ENCODE measurements at regions not wholly inside any gene's neighbourhood (a gene's known extent, or its start where the extent isn't known, plus 50 kb on each side); places are given as distances from the start of the nearest gene placed in this dataset.
"Not testable (repeated sequence)": the region's sequence is repeated elsewhere in the genome, so short reads cannot be mapped to it uniquely, and the experiment has no call there.

GRCh38 chr12:63040526-63041220, 105.7 kb upstream of the PPM1H start:
- DNase-seq (ENCODE audit: low spot score) = no peak

DNA sequence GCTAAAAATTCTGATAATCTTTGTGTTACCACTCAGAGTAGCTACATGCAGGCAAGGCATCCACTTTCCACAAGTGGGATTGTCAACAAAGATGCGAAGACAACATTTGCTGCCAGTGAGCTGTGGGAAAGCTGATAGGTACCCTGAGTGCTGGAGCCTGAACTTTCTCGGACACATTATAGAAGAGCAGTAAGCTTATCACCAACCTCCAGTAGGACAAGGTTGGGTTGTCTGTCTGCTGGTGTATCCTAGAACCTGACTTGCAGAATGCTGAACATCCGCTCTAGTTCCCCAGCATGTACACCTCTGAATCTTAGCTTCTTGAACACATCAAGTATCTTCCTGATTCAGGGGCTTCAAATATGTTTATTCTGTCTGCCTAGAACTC, 103.8 kb upstream of the PPM1H start:
- DNase-seq (ENCODE audit: low spot score) = no peak

DNA sequence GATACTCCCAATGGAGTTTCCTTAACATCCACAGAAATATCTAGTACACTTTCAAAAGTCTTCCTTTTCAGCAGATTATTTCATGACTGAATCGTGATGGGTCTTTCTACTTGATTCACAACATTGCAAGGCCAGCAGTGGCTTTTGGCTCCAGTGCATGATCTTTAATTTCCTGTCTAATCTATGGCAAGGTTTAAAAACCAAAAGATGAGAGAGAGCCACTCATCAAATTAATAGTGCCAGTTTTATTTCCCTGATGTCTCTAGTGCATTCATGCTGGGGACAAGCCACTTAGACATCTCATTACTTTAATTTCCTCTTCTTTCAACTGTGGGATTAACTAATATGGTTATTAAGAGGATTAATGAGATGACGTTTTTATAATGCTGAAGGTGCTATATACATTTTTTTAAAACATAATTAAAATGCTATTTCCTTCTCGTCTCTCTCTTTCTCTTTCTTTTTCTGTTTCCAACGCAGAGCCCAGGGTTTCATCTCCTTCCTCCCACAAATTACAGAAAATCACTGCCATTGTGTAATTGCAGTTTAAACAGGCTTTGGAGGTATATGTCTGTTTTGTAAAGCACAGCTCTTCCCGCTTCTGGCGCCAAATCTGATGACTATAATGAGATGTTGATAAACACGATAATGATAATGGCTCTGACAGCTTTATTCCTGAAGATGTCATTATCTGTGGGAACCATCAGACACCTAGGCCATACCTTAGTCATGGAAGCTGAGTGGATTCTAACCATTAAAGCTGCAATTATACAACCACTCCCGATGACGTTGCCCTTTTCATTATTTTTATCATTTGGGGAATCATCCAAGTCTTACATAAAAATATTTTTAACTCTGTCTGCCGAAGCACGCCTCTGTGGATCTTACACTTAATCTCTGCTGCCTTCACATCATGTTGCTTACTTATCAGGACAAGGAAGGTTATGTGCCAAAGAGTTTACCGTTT, 103.1 kb upstream of the PPM1H start:
- DNase-seq (ENCODE audit: low spot score) = no peak

DNA sequence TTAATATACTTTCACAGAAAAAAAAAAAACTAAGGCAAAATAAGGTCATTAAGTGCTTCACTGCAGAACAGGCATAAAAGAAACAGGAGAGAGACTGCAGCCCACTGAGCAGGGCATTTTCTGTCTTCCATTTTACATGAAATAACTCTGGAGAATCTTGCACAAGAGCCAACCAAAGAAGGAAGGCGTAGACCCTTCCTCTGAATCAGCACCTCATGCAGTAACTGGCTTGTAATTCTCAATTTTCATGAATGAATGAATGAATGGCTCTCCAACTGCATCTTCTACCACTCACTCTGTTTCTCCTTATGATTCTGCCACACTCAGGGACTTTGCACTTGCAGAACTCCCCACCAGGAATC, 102.0 kb upstream of the PPM1H start:
- DNase-seq (ENCODE audit: low spot score) = no peak

DNA sequence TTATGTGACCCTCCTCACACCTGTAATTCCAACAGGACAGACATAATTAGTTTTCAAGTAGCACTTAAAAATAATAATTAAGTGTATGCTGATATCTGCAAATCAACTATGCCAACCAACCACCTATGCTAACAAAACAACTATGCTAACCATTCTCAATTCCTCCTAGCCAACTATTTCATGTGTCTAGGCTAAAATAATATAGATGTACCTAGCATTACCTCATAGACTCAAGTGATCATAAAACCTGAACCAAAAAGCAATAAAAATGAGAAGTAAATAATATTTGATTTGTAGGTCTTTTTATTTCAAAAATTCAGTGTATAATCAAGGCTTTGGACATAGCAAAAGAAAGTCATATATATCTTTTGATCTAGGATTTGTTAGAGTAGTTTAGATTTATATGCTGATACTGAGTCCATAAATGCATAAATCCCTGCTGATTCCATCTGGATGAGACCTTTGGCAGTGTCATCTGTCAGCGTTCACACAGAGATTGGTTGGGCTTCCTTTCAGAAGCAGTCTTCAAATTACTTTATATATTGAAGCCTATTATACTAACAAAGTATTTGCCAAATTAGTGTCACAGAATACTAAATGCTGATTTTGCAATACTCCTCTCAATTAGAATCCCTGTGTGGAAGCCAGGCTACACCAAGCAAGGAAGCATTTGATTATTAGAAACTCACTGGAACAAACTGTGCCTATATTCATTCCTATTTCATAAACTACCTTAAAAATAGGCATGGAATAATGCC, 101.4 kb upstream of the PPM1H start:
- no peak for DNase-seq (ENCODE audit: low spot score)

GRCh38 chr12:63034601-63035000, 99.7 kb upstream of the PPM1H start:
- no peak for DNase-seq (ENCODE audit: low spot score)

DNA sequence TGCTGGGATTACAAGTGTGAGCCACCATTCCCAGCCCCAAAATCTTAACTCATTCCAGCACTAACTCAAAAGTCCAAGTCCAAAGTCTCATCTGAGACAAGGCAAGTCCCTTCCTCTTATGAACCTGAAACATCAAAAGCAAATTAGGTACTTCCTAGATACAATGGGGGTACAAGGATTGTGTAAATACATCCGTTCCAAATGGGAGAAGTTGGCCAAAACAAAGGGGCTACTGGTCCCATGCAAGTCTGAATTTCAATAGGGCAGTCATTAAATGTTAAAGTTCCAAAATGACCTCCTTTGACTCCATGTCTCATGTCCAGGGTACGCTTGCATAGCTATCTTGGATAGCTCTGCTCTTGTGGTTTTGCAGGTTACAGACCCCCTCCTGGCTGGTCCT, 94.7 kb upstream of the PPM1H start:
- DNase-seq (ENCODE audit: low spot score) = no peak

DNA sequence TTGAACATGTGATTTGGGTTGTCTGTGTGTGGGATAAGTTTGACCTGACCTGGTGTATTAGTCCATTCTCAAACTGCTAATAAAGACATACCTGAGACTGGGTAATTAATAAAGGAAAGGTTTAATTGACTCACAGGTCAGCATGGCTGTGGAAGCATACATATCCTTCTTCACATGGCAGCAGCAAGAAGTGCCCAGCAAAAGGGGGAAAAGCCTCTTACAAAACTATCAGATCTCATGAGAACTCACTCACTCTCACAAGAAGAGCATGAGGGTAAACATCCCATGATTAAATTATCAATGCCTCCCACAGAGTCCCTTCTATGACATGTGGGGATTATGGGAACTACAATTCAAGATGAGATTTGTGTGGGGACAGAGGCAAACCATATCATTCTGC, 94.0 kb upstream of the PPM1H start:
- DNase-seq (ENCODE audit: low spot score) = no peak

- DNase-seq (ENCODE audit: low spot score) = no peak
These were observed 90.2 kb upstream of the PPM1H start for GRCh38 chr12:63025116-63025515.

DNA sequence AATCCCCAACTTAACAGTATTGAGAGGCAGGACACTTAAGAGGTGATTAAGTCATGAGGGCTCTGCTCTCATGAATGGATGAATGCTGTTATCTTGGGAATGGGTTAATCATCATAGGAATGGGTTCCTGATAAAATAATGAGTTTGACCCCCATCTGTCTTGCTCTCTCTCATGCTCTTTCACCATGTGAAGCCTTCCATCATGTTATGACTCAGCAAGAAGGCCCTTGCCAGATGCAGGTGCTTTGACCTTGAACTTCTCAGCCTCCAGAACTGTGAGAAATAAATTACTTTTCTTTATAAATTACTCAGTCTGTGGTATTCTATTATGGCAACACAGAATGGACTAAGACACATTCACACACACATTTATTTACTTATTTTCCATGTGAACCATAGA, 89.0 kb upstream of the PPM1H start:
- no peak for DNase-seq (ENCODE audit: low spot score)

- no peak for DNase-seq (ENCODE audit: low spot score)
These were observed 86.2 kb upstream of the PPM1H start for GRCh38 chr12:63021116-63021515.

DNA sequence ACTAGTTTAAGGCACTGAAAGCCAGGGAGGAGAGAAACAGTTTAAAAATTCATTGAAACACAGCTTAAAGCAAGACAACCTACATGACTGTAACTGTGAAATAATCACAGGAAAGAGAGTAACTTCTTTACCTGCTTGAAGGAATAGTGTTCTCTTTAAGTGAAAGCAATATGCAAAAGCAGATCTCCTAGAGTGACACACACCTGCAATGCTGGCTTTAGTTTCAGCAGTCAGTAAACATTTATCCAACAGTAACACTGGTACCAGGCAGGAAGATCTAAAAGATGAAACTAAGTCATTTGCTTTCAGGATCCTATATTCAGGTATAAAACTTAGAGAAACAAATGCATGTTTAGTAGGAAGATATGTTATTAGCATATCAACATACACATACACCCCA, 85.3 kb upstream of the PPM1H start:
- no peak for DNase-seq (ENCODE audit: low spot score)

DNA sequence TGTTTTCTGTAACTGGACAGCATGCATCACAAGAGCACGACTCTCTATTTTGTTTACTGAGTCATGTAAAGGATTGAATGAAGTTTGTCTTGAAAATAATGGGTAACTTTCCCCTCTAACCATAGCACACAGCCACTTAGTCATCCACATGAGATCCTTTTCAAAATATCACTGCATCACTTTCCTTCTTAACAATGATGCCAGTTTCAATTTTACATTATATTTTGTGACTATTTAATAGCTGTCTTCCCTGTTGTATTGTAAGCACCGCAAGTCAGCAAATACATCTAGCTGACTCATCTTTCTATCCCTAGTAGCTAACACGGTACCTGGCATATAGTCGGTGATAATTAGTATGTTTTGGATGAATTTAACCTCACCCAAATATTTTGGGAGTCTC, 83.3 kb upstream of the PPM1H start:
- DNase-seq (ENCODE audit: low spot score) = no peak

DNA sequence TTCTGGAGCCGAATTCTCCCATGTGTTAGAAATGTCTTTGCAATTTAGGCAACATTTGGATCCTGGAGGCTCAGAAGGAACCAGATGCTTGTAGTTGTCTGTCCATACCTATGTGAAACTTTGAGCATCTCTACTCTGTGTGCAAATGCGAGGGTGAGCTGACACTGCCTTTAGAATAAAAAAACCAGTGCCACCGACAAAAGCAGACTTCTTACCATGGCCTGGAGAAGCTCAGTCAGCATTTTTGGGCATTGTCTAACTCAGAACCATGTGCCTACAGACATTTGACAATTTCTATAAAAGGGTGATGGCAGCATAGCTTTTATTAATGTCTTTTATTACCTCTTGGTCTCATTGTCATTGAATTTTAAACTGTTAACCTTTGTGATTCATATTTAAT, 78.4 kb upstream of the PPM1H start:
- DNase-seq (ENCODE audit: low spot score) = no peak

DNA sequence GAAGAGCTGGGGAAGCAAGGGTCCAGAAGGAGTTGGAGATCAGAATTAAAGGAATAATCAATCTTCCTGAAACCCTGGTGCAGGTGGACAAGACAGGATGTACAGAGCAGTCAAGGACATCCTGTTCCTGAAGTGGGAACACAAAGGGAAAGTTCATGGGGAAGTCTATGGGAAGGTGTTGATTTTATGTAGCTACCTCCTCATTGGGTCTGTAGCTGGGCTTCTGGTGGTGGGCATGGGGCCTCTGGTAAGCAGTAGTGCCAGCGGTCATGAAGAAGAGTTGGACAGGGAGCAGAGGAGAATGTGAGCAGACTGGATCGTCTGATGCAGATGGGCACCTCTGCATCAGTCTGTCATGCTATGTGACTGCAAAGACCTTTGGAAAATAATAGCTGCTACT, 75.7 kb upstream of the PPM1H start:
- DNase-seq (ENCODE audit: low spot score) = no peak

- DNase-seq (ENCODE audit: low spot score) = no peak
These were observed 73.4 kb upstream of the PPM1H start for GRCh38 chr12:63008372-63008771.

- DNase-seq (ENCODE audit: low spot score) = no peak
These were observed 72.8 kb upstream of the PPM1H start for GRCh38 chr12:63007726-63008125.

DNA sequence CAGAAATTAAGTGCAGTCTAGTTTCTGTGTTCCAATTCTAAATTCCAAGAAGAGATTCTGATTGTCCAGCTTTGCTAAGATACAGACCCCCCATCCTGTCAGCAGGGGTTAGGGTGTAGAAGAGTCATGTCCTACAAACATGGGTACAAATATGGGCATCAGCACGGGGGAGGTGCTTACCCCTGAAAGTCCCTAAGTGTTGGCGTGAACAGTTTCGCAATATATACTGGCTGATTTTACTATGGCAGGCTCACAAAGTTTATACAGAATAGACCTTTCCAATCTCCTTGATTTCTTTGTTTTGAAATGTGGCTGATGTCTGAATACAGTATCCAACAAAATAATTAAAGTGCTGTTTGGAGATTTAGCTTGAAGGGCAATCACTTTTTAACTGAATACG, 71.6 kb upstream of the PPM1H start:
- DNase-seq (ENCODE audit: low spot score) = no peak

GRCh38 chr12:63005382-63005781, 70.4 kb upstream of the PPM1H start:
- DNase-seq (ENCODE audit: low spot score) = no peak

GRCh38 chr12:63003223-63003819, 68.4 kb upstream of the PPM1H start:
- no peak for DNase-seq (ENCODE audit: low spot score)

- not testable (repeated sequence) for DNase-seq (ENCODE audit: low spot score)
These were observed 67.1 kb upstream of the PPM1H start for GRCh38 chr12:63002059-63002458.

GRCh38 chr12:62998454-62998853, 63.5 kb upstream of the PPM1H start:
- DNase-seq (ENCODE audit: low spot score) = no peak

Measured in cerebellar cortex (tissue), 1 donor.